Fibroblast of skin of back (primary cell): ENCODE measurements at regions not wholly inside any gene's neighbourhood (a gene's known extent, or its start where the extent isn't known, plus 50 kb on each side); places are given as distances from the start of the nearest gene placed in this dataset.

Source experiments
- DNase-seq: peaks from one replicate; pipeline ENCODE4 v3.0.0-alpha.2; 2013

- no peak for DNase-seq
Measured at GRCh38 chr4:115906428-115906827, 793.0 kb upstream of the NDST4 start.

- no peak for DNase-seq
Measured at GRCh38 chr4:115883847-115884246, 770.4 kb upstream of the NDST4 start.

- no peak for DNase-seq
Measured at GRCh38 chr4:115883231-115883630, 769.8 kb upstream of the NDST4 start.

GRCh38 chr4:115873048-115873447 lies 759.6 kb upstream of the NDST4 start:
- no peak for DNase-seq

GRCh38 chr4:115871596-115871995 lies 758.2 kb upstream of the NDST4 start:
- peak; percentile 3 for DNase-seq

- no peak for DNase-seq
Measured at GRCh38 chr4:115866364-115866896, 753.0 kb upstream of the NDST4 start.

GRCh38 chr4:115865736-115866135 lies 752.3 kb upstream of the NDST4 start:
- no peak for DNase-seq

GRCh38 chr4:115852767-115853091 lies 739.3 kb upstream of the NDST4 start:
- no peak for DNase-seq

GRCh38 chr4:115851918-115852766 lies 738.7 kb upstream of the NDST4 start:
- peak; percentile 48 for DNase-seq

GRCh38 chr4:115850799-115851509 lies 737.5 kb upstream of the NDST4 start:
- no peak for DNase-seq

GRCh38 chr4:115844180-115844579 lies 730.8 kb upstream of the NDST4 start:
- no peak for DNase-seq

- DNase-seq = no peak
Measured at GRCh38 chr4:115841871-115842270, 728.5 kb upstream of the NDST4 start.

- DNase-seq = no peak
Measured at GRCh38 chr4:115834441-115834840, 721.0 kb upstream of the NDST4 start.

- DNase-seq = no peak
Measured at GRCh38 chr4:115824630-115825029, 711.2 kb upstream of the NDST4 start.

GRCh38 chr4:115803825-115804224 lies 690.4 kb upstream of the NDST4 start:
- no peak for DNase-seq

- DNase-seq = no peak
Measured at GRCh38 chr4:115790812-115791211, 677.4 kb upstream of the NDST4 start.

- DNase-seq = no peak
Measured at GRCh38 chr4:115781528-115782146, 668.2 kb upstream of the NDST4 start.

- DNase-seq = no peak
Measured at GRCh38 chr4:115780835-115781234, 667.4 kb upstream of the NDST4 start.

GRCh38 chr4:115780268-115780667 lies 666.8 kb upstream of the NDST4 start:
- DNase-seq = no peak

GRCh38 chr4:115770046-115770543 lies 656.7 kb upstream of the NDST4 start:
- no peak for DNase-seq

GRCh38 chr4:115769396-115769795 lies 656.0 kb upstream of the NDST4 start:
- no peak for DNase-seq

- no peak for DNase-seq
Measured at GRCh38 chr4:115763051-115763450, 649.6 kb upstream of the NDST4 start.

GRCh38 chr4:115759231-115759630 lies 645.8 kb upstream of the NDST4 start:
- DNase-seq = no peak
